GM10248 (cell line): ENCODE measurements at regions not wholly inside any gene's neighbourhood (a gene's known extent, or its start where the extent isn't known, plus 50 kb on each side); places are given as distances from the start of the nearest gene placed in this dataset.

ENCODE experiments used
- CTCF ChIA-PET: fragments of 300-600 bp; sonication (Branson Sonifier 250); formaldehyde crosslinking; extraction: SDS; loops from one replicate; lab custom pipeline; 2021; ENCODE audit warnings: antibody characterized with exemption; lab: Yijun Ruan, JAX
- POLR2A ChIA-PET: fragments of 350-650 bp; sonication (Branson Sonifier 250); formaldehyde crosslinking; extraction: SDS; loops from one replicate; lab custom pipeline; 2020; ENCODE audit warnings: antibody characterized with exemption; lab: Yijun Ruan, JAX
- DNase-seq: peaks from one replicate; pipeline ENCODE4 v3.0.0; 2012; ENCODE audit errors: extremely low spot score
- CTCF ChIP-seq: IDR thresholded peaks from 2 replicates; pipeline ENCODE4 v1.5.1; 2012; ENCODE audit warnings: mild to moderate bottlenecking, low read depth; ENCODE audit errors: extremely low read depth, missing control alignments, control extremely low read depth

GRCh38 chr13:83007226-83007625 lies 875.0 kb downstream of the SLITRK1 start:
- POLR2A ChIA-PET: no interaction called here
- no peak for TF ChIP-seq CTCF
- CTCF ChIA-PET: no interaction called here
- DNase-seq: no peak

- no peak for DNase-seq
- POLR2A ChIA-PET: no interaction called here
- no peak for TF ChIP-seq CTCF
- CTCF ChIA-PET: interaction anchor here (1.1 kb wide), 1 partner anchor 14 kb away, joined by 4 read pairs; no protein-coding TSS in a partner anchor
Measured at GRCh38 chr13:83003185-83003584, 879.1 kb downstream of the SLITRK1 start.

GRCh38 chr13:82993417-82993816 lies 888.9 kb downstream of the SLITRK1 start:
- no peak for TF ChIP-seq CTCF
- DNase-seq: no peak
- ChIA-PET CTCF (no interaction called here), POLR2A (no interaction called here)

- no peak for TF ChIP-seq CTCF
- DNase-seq: no peak
- CTCF ChIA-PET: no interaction called here
- POLR2A ChIA-PET: no interaction called here
Measured at GRCh38 chr13:82976499-82976898, 905.8 kb downstream of the SLITRK1 start.

GRCh38 chr13:82963226-82964099 lies 918.8 kb downstream of the SLITRK1 start:
- no peak for DNase-seq
- no peak for TF ChIP-seq CTCF
- CTCF ChIA-PET: no interaction called here
- POLR2A ChIA-PET: no interaction called here

GRCh38 chr13:82962397-82962796 lies 919.9 kb downstream of the SLITRK1 start:
- TF ChIP-seq CTCF: no peak
- CTCF ChIA-PET: interaction anchor here (1.2 kb wide), 1 partner anchor 23 kb away, joined by 3 read pairs; no protein-coding TSS in a partner anchor
- DNase-seq: no peak
- POLR2A ChIA-PET: no interaction called here
